HEK293 (cell line): ENCODE measurements at regions not wholly inside any gene's neighbourhood (a gene's known extent, or its start where the extent isn't known, plus 50 kb on each side); places are given as distances from the start of the nearest gene placed in this dataset.

Experiments used
- ZNF398 ChIP-seq: fragments of 450-650 bp; formaldehyde crosslinking; IDR thresholded peaks from 2 replicates; pipeline ENCODE4 v1.5.1; 2017; ENCODE audit warnings: missing biosample characterization, missing genetic modification characterization
- ZSCAN18 ChIP-seq: fragments of 450-650 bp; formaldehyde crosslinking; IDR thresholded peaks from 2 replicates; pipeline ENCODE4 v1.5.1; 2016; ENCODE audit warnings: missing biosample characterization, missing genetic modification characterization

- TF ChIP-seq ZNF398 (no peak), ZSCAN18 (tag by site-specific recombination) (no peak)
These were observed 51.4 kb upstream of the LYZL2 start (continued) for GRCh38 chr10:30680908-30681307.
